H9 (cell line): ENCODE measurements at regions not wholly inside any gene's neighbourhood (a gene's known extent, or its start where the extent isn't known, plus 50 kb on each side); places are given as distances from the start of the nearest gene placed in this dataset.

Experiments
- DNase-seq: peaks from one replicate; pipeline ENCODE4 v3.0.0-alpha.2; 2017
- H2AFZ ChIP-seq: one replicate; pipeline ENCODE4 v1.6.1; 2013; ENCODE audit warnings: mild to moderate bottlenecking, low read length, control low read depth, moderate library complexity
- H2AK5ac ChIP-seq: 2 replicates; pipeline ENCODE4 v1.6.1; 2013; ENCODE audit warnings: low read length, control low read depth, mixed read lengths; ENCODE audit not compliant: insufficient read length
- H2BK120ac ChIP-seq: one replicate; pipeline ENCODE4 v1.6.1; 2013; ENCODE audit warnings: low read depth, mild to moderate bottlenecking, low read length, control low read depth, inconsistent platforms; ENCODE audit not compliant: poor library complexity, severe bottlenecking
- H2BK12ac ChIP-seq: 2 replicates; pipeline ENCODE4 v1.6.1; 2013; ENCODE audit warnings: low read length, control low read depth, mixed read lengths, low read depth; ENCODE audit not compliant: insufficient read length
- H2BK15ac ChIP-seq: 2 replicates; pipeline ENCODE4 v1.6.1; 2013; ENCODE audit warnings: low read depth, low read length, control low read depth
- H2BK20ac ChIP-seq: one replicate; pipeline ENCODE4 v1.6.1; 2013; ENCODE audit warnings: low read depth, mild to moderate bottlenecking, low read length, control low read depth, inconsistent platforms; ENCODE audit not compliant: poor library complexity, severe bottlenecking
- H2BK5ac ChIP-seq: 2 replicates; pipeline ENCODE4 v1.6.1; 2013; ENCODE audit warnings: low read length, control low read depth, mixed read lengths; ENCODE audit not compliant: insufficient read length
- H3K14ac ChIP-seq: 2 replicates; pipeline ENCODE4 v1.6.1; 2013; ENCODE audit warnings: low read length, control low read depth; ENCODE audit not compliant: insufficient read depth
- H3K18ac ChIP-seq: 2 replicates; pipeline ENCODE4 v1.6.1; 2013; ENCODE audit warnings: low read depth, mild to moderate bottlenecking, mixed read lengths, low read length, control low read depth; ENCODE audit not compliant: insufficient read length
- H3K23ac ChIP-seq: 2 replicates; pipeline ENCODE4 v1.6.1; 2013; ENCODE audit warnings: low read length, control low read depth, mixed read lengths, low read depth; ENCODE audit not compliant: insufficient read length
- H3K23me2 ChIP-seq: 2 replicates; pipeline ENCODE4 v1.6.1; 2013; ENCODE audit warnings: low read depth, mild to moderate bottlenecking, mixed read lengths, low read length, control low read depth; ENCODE audit not compliant: insufficient read length, poor library complexity, severe bottlenecking
- H3K27ac ChIP-seq: 2 replicates; pipeline ENCODE4 v1.5.1; 2013; ENCODE audit warnings: low read length, control low read depth, mixed read lengths, low read depth; ENCODE audit not compliant: insufficient read length
- H3K27me3 ChIP-seq: 2 replicates; pipeline ENCODE4 v1.6.1; 2013; ENCODE audit warnings: low read length, control low read depth, inconsistent platforms; ENCODE audit not compliant: insufficient read depth
- H3K4ac ChIP-seq: 2 replicates; pipeline ENCODE4 v1.6.1; 2013; ENCODE audit warnings: low read depth, mild to moderate bottlenecking, control low read depth, inconsistent platforms, low read length, moderate library complexity
- H3K4me1 ChIP-seq: 2 replicates; pipeline ENCODE4 v1.6.1; 2013; ENCODE audit warnings: low read length, control low read depth, inconsistent platforms; ENCODE audit not compliant: insufficient read depth
- H3K4me2 ChIP-seq: 2 replicates; pipeline ENCODE4 v1.6.1; 2013; ENCODE audit warnings: low read length, control low read depth, mixed read lengths; ENCODE audit not compliant: insufficient read length, insufficient read depth
- H3K56ac ChIP-seq: 2 replicates; pipeline ENCODE4 v1.6.1; 2013; ENCODE audit warnings: low read depth, mild to moderate bottlenecking, mixed read lengths, low read length, control low read depth; ENCODE audit not compliant: insufficient read length
- H3K79me1 ChIP-seq: 2 replicates; pipeline ENCODE4 v1.6.1; 2013; ENCODE audit warnings: low read depth, mild to moderate bottlenecking, moderate library complexity, low read length, control low read depth, inconsistent platforms; ENCODE audit not compliant: insufficient read depth, poor library complexity, severe bottlenecking
- H3K79me2 ChIP-seq: 2 replicates; pipeline ENCODE4 v1.6.1; 2013; ENCODE audit warnings: low read length, control low read depth, inconsistent platforms; ENCODE audit not compliant: insufficient read depth
- H3K9ac ChIP-seq: 2 replicates; pipeline ENCODE4 v1.6.1; 2013; ENCODE audit warnings: low read length, control low read depth, mixed read lengths; ENCODE audit not compliant: insufficient read length; ENCODE audit errors: extremely low read depth
- H3K9me3 ChIP-seq: one replicate; pipeline ENCODE4 v1.6.1; 2013; ENCODE audit warnings: low read depth, low read length, inconsistent platforms; ENCODE audit not compliant: control insufficient read depth
- H3T11ph ChIP-seq: one replicate; pipeline ENCODE4 v1.6.1; 2013; ENCODE audit warnings: mild to moderate bottlenecking, low read length, control low read depth, inconsistent platforms
- H4K20me1 ChIP-seq: one replicate; pipeline ENCODE4 v1.6.1; 2013; ENCODE audit not compliant: control insufficient read depth, insufficient read length, insufficient read depth
- H4K5ac ChIP-seq: 2 replicates; pipeline ENCODE4 v1.6.1; 2013; ENCODE audit warnings: low read depth, mild to moderate bottlenecking, mixed read lengths, low read length, control low read depth; ENCODE audit not compliant: insufficient read length
- H4K8ac ChIP-seq: replicated peaks from 2 replicates; pipeline ENCODE4 v1.6.1; 2013; ENCODE audit warnings: low read length, control low read depth, mixed read lengths, low read depth; ENCODE audit not compliant: insufficient read length
- H4K91ac ChIP-seq: 2 replicates; pipeline ENCODE4 v1.6.1; 2013; ENCODE audit warnings: low read depth, mild to moderate bottlenecking, moderate library complexity, mixed read lengths, low read length, control low read depth; ENCODE audit not compliant: insufficient read length
- H3K27ac Mint-ChIP-seq, 3 experiments: 2 replicates in 2 of 3; 3 replicates in 1 of 3; pipeline ENCODE4 v1.8.0; 2020 to 2021; ENCODE audit warnings: mixed read lengths in 3 of 3, mild to moderate bottlenecking in 1 of 3, moderate library complexity in 1 of 3
- H3K27me3 Mint-ChIP-seq: 2 replicates; pipeline ENCODE4 v1.8.0; 2021; ENCODE audit warnings: low read depth, mild to moderate bottlenecking, moderate library complexity, mixed read lengths
- H3K36me3 Mint-ChIP-seq, 3 experiments: 2 replicates in 2 of 3; 3 replicates in 1 of 3; pipeline ENCODE4 v1.8.0; 2020 to 2021; ENCODE audit warnings: low read depth in 3 of 3, mixed read lengths in 3 of 3; ENCODE audit not compliant: insufficient read depth in 1 of 3
- H3K4me1 Mint-ChIP-seq, 2 experiments: 2 replicates each; pipeline ENCODE4 v1.8.0; 2020; ENCODE audit warnings: mixed read lengths in 2 of 2
- H3K4me3 Mint-ChIP-seq, 2 experiments: 2 replicates in 1 of 2; 3 replicates in 1 of 2; pipeline ENCODE4 v1.8.0; 2020 to 2021; ENCODE audit warnings: mild to moderate bottlenecking in 2 of 2, mixed read lengths in 2 of 2, moderate library complexity in 1 of 2
- H3K9me3 Mint-ChIP-seq, 2 experiments: 2 replicates in 1 of 2; 3 replicates in 1 of 2; pipeline ENCODE4 v1.8.0; 2020; ENCODE audit warnings: mild to moderate bottlenecking in 2 of 2, mixed read lengths in 2 of 2, moderate library complexity in 1 of 2
- CTCF ChIP-seq: fragments of 200-600 bp; sonication (generic); conservative IDR thresholded peaks from 3 replicates; pipeline ENCODE4 v1.8.0; 2021; ENCODE audit warnings: antibody characterized with exemption, mild to moderate bottlenecking
- WGBS: extraction: QIAGEN DNeasy Blood & Tissue Kit; methylation state at CpG from one replicate; pipeline ENCODE4 v1.1.7; 2013; ENCODE audit warnings: missing lambda C conversion rate, low lambda C conversion rate, mixed read lengths; ENCODE audit not compliant: insufficient read length; ENCODE audit errors: extremely low coverage; 5-methylcytosine and 5-hydroxymethylcytosine counted together

DNA sequence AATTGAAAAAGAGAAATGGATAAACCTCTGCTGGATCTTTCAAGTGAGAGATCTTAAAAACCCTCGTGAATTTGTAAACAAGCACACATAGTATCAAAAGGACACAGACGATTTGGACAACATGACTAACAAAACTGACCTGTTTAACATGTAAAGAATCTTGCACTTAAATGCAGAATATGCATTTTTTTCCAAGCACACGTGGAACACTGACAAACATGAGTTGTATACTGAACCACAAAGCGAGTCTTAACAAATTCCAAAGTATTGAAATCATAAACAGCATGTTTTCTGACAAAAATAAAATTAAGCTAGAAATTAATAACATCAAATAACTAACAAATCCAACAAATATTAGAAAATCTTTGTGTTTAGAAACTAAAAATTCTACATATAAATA, 65.0 kb upstream of the ZNF746 start:
- DNase-seq = no peak
- H3K18ac ChIP-seq = no peak overlapping the region
- no peaks in the 10 kb centered on the region for H3K4me1 ChIP-seq
- H3K9ac ChIP-seq = no peak overlapping the region
- H4K91ac ChIP-seq = no peak overlapping the region
- no peaks in the 10 kb centered on the region for H3K9me3 ChIP-seq
- no peak overlapping the region for H4K8ac ChIP-seq
- H3K4me3 Mint-ChIP-seq = no peak overlapping the region
- no peaks in the 10 kb centered on the region for H3K27me3 ChIP-seq
- H3K9me3 Mint-ChIP-seq = no peaks in the 10 kb centered on the region
- H3K14ac ChIP-seq = no peak overlapping the region
- TF ChIP-seq CTCF = no peak
- H3K56ac ChIP-seq = no peak overlapping the region
- no peak overlapping the region for H2BK120ac ChIP-seq
- no peak overlapping the region for H2AK5ac ChIP-seq
- H2AFZ ChIP-seq = no peak overlapping the region
- H3K27ac ChIP-seq = no peak overlapping the region
- no peak overlapping the region for H2BK20ac ChIP-seq
- no peak overlapping the region for H3K4me2 ChIP-seq
- no peaks in the 10 kb centered on the region for H4K20me1 ChIP-seq
- H3T11ph ChIP-seq = no peak overlapping the region
- no peaks in the 10 kb centered on the region for H3K79me1 ChIP-seq
- H3K27me3 Mint-ChIP-seq = no peaks in the 10 kb centered on the region; the same call in 1 of the 2 replicates
- H3K27ac Mint-ChIP-seq = no peak overlapping the region
- no peaks in the 10 kb centered on the region for H3K23me2 ChIP-seq
- H3K23ac ChIP-seq = no peak overlapping the region
- H3K36me3 Mint-ChIP-seq = peaks cover 4 to 22% (median 12%) of the 10 kb centered on the region in 3 experiments; a peak in 5 of 7 replicates
- H4K5ac ChIP-seq = no peak overlapping the region
- H3K4ac ChIP-seq = no peak overlapping the region
- no CpG with 5 or more reads among the region's 4 CpGs for WGBS
- H2BK12ac ChIP-seq = no peak overlapping the region
- H3K79me2 ChIP-seq = no peaks in the 10 kb centered on the region
- no peaks in the 10 kb centered on the region for H3K4me1 Mint-ChIP-seq
- no peak overlapping the region for H2BK5ac ChIP-seq
- H2BK15ac ChIP-seq = no peak overlapping the region
